Rectal smooth muscle tissue (tissue), 1 donor: ENCODE measurements at regions not wholly inside any gene's neighbourhood (a gene's known extent, or its start where the extent isn't known, plus 50 kb on each side); places are given as distances from the start of the nearest gene placed in this dataset.

Experiments used
- H3K27ac ChIP-seq: one replicate; pipeline ENCODE4 v1.7.0; 2013; ENCODE audit warnings: low read depth, low read length, inconsistent platforms
- H3K27me3 ChIP-seq: one replicate; pipeline ENCODE4 v1.7.0; 2013; ENCODE audit warnings: low read length; ENCODE audit not compliant: control insufficient read depth, insufficient read depth
- H3K36me3 ChIP-seq: one replicate; pipeline ENCODE4 v1.7.0; 2013; ENCODE audit warnings: low read length; ENCODE audit not compliant: control insufficient read depth, insufficient read depth
- H3K4me1 ChIP-seq: one replicate; pipeline ENCODE4 v1.7.0; 2013; ENCODE audit warnings: low read length; ENCODE audit not compliant: control insufficient read depth, insufficient read depth
- H3K4me3 ChIP-seq: one replicate; pipeline ENCODE4 v1.7.0; 2013; ENCODE audit warnings: low read length
- H3K9ac ChIP-seq: one replicate; pipeline ENCODE4 v1.7.0; 2013; ENCODE audit warnings: low read length

GRCh38 chr20:40913224-40914185 is 115.1 kb upstream of the TOP1 start:
- Histone ChIP-seq H3K27me3 (no peaks in the 10 kb centered on the region), H3K4me3 (no peak overlapping the region), H3K4me1 (no peaks in the 10 kb centered on the region), H3K36me3 (no peaks in the 10 kb centered on the region), H3K9ac (no peak overlapping the region), H3K27ac (no peak overlapping the region)

DNA sequence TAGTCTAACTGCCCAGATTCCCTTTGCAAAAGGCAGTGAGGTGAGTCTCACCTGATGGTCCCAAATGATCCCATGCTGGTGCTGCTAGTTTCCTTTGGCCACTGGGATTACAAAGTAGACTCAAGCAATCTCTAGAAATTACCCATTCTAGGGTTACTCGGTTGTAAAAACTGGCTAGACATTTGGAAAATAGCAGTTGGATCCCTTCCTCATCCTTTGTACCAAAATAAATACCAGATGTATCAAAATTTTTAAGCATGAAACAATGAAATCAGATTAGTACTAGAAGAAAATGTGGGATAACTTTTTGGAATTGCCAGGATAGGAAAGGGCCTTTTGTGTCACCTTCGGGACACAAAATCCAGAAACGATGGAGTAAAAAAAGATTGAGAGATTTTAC is 112.9 kb upstream of the TOP1 start:
- H3K4me3 ChIP-seq = no peak overlapping the region
- no peaks in the 10 kb centered on the region for H3K27me3 ChIP-seq
- no peak overlapping the region for H3K9ac ChIP-seq
- no peaks in the 10 kb centered on the region for H3K36me3 ChIP-seq
- H3K27ac ChIP-seq = no peak overlapping the region
- no peaks in the 10 kb centered on the region for H3K4me1 ChIP-seq

GRCh38 chr20:40916276-40916675 is 112.3 kb upstream of the TOP1 start:
- H3K9ac ChIP-seq = no peak overlapping the region
- no peak overlapping the region for H3K4me3 ChIP-seq
- H3K27ac ChIP-seq = no peak overlapping the region
- H3K27me3 ChIP-seq = no peaks in the 10 kb centered on the region
- H3K36me3 ChIP-seq = no peaks in the 10 kb centered on the region
- no peaks in the 10 kb centered on the region for H3K4me1 ChIP-seq

DNA sequence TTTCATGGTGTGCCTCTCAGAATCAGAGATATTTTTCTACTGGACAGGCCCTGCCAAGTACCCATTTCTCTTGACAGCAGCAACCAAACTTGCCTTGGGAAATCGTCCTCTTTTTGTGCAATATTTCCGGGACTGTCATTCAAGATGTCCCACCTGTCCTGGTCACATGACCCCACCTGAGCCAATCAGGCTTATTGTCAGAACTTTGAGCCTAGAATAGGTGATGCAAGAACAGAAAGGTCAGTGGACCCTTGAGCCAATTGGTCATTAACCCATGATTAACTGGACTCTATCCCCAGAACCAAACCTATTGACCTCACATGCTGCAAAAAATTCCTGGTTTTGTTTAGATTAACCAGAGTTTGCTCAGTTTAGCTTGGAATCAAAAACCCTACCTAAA is 108.3 kb upstream of the TOP1 start:
- Histone ChIP-seq H3K4me1 (no peaks in the 10 kb centered on the region), H3K36me3 (no peaks in the 10 kb centered on the region), H3K27me3 (no peaks in the 10 kb centered on the region), H3K9ac (no peak overlapping the region), H3K4me3 (no peak overlapping the region), H3K27ac (no peak overlapping the region)

GRCh38 chr20:40922865-40923264 is 105.8 kb upstream of the TOP1 start:
- Histone ChIP-seq H3K36me3 (no peaks in the 10 kb centered on the region), H3K4me3 (no peak overlapping the region), H3K27ac (no peak overlapping the region), H3K27me3 (no peaks in the 10 kb centered on the region), H3K4me1 (no peaks in the 10 kb centered on the region), H3K9ac (no peak overlapping the region)

DNA sequence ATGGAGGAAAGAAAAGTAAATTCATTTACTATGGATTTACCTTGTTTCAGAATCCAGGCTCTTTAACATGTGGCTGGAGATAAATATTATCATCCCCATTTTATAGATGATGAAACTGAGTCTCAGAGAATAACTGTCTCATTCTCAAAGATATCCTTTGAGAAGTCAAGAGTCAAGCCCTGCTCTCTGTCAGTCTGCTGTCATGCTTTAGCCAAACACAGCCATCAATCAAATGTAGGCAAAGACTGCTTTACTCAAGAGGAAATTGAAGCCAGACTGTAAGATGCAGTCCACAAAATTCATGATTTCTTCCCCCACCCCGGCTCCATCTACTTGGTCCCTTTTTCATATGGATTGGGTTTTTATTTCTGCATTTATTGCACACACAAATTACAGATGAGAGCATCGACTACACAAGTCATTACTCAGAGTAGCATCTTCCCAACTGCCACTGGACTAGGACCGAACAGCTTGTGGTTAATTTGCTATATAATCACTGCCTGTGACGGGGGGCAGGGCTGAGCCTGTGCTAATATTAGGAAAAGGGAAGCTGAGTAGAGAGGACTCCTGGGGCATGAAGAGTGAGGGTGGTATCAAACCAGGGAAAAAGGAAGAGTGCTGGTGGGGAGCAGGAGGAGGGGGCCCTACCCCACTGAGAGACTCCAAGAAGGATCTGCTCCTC is 102.7 kb upstream of the TOP1 start:
- no peaks in the 10 kb centered on the region for H3K36me3 ChIP-seq
- H3K27me3 ChIP-seq = no peaks in the 10 kb centered on the region
- H3K4me1 ChIP-seq = no peaks in the 10 kb centered on the region
- H3K9ac ChIP-seq = no peak overlapping the region
- H3K4me3 ChIP-seq = no peak overlapping the region
- no peak overlapping the region for H3K27ac ChIP-seq

GRCh38 chr20:40926928-40927327 is 101.7 kb upstream of the TOP1 start:
- H3K4me3 ChIP-seq = no peak overlapping the region
- no peak overlapping the region for H3K9ac ChIP-seq
- H3K36me3 ChIP-seq = no peaks in the 10 kb centered on the region

GRCh38 chr20:40930561-40930960 is 98.1 kb upstream of the TOP1 start:
- no peak overlapping the region for H3K4me3 ChIP-seq
- H3K36me3 ChIP-seq = no peaks in the 10 kb centered on the region
- H3K27ac ChIP-seq = no peak overlapping the region
- no peaks in the 10 kb centered on the region for H3K4me1 ChIP-seq
- H3K27me3 ChIP-seq = no peaks in the 10 kb centered on the region
- H3K9ac ChIP-seq = no peak overlapping the region

More at GRCh38 chr20:40926928-40927327, 101.7 kb upstream of the TOP1 start:
- Histone ChIP-seq H3K27ac (no peak overlapping the region), H3K27me3 (no peaks in the 10 kb centered on the region), H3K4me1 (no peaks in the 10 kb centered on the region)

DNA sequence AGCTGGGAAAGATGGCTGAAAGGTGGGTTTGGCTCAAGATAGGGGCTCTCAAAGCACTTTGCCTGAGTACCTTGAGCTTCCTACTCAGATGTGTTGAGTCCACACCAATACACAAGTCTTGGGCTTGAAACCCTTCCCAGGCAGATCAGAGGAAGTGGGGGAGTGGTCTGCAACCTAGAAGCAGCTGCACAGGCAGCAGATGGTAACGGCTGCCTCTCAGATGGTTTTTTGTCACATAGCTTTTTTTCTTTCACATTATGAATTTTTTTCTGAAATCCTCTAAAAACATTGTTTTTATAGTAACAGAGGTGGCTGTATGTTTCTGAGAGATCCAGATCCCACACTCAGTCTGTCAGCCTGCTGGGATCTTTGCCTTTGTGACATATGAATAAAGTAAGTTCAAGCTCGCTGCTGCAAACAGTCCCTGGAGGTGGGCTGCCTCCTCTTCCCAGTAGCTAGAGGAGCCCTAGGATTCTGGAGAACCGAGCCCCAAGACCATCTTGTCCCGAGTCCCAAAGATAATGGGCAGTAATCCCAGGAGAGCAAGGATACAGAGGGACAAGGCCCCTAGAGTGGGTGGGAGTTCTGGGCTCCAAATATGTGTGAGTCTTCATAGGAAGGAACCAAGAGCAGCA is 97.1 kb upstream of the TOP1 start:
- Histone ChIP-seq H3K27ac (no peak overlapping the region), H3K4me3 (no peak overlapping the region), H3K4me1 (no peaks in the 10 kb centered on the region), H3K36me3 (no peaks in the 10 kb centered on the region), H3K27me3 (no peaks in the 10 kb centered on the region), H3K9ac (no peak overlapping the region)

DNA sequence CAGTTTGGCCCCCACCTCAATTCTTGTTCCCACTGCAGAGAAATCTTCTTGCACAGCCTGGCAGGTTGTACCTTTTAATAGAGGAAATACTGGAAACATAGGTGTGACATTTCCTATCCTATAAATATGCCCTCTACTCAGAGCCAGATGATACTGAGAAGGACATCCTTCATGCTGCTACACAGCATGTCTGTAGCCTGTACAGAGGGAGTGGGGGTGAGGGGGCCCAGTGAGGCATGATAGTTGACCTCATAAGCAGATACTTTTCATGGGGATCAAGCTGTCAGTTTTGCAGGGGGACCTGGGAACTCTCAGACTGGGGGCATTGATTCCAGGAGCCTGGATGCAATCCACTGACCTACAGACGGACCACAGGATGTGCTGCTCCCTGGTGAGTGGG is 96.2 kb upstream of the TOP1 start:
- H3K27me3 ChIP-seq = no peaks in the 10 kb centered on the region
- H3K9ac ChIP-seq = no peak overlapping the region
- H3K4me1 ChIP-seq = no peaks in the 10 kb centered on the region
- H3K27ac ChIP-seq = no peak overlapping the region
- H3K36me3 ChIP-seq = no peaks in the 10 kb centered on the region
- H3K4me3 ChIP-seq = no peak overlapping the region

- Histone ChIP-seq H3K36me3 (no peaks in the 10 kb centered on the region), H3K9ac (no peak overlapping the region), H3K27me3 (no peaks in the 10 kb centered on the region), H3K27ac (no peak overlapping the region), H3K4me3 (no peak overlapping the region), H3K4me1 (no peaks in the 10 kb centered on the region)
Measured at GRCh38 chr20:40933758-40934157, 94.9 kb upstream of the TOP1 start.

GRCh38 chr20:40938020-40938419 is 90.6 kb upstream of the TOP1 start:
- Histone ChIP-seq H3K36me3 (no peaks in the 10 kb centered on the region), H3K27me3 (no peaks in the 10 kb centered on the region), H3K9ac (no peak overlapping the region), H3K27ac (no peak overlapping the region), H3K4me1 (no peaks in the 10 kb centered on the region), H3K4me3 (no peak overlapping the region)
